ENCODE measurements at regions not wholly inside any gene's neighbourhood (a gene's known extent, or its start where the extent isn't known, plus 50 kb on each side); places are given as distances from the start of the nearest gene placed in this dataset.
"Not testable (repeated sequence)": the region's sequence is repeated elsewhere in the genome, so short reads cannot be mapped to it uniquely, and the experiment has no call there.

DNA sequence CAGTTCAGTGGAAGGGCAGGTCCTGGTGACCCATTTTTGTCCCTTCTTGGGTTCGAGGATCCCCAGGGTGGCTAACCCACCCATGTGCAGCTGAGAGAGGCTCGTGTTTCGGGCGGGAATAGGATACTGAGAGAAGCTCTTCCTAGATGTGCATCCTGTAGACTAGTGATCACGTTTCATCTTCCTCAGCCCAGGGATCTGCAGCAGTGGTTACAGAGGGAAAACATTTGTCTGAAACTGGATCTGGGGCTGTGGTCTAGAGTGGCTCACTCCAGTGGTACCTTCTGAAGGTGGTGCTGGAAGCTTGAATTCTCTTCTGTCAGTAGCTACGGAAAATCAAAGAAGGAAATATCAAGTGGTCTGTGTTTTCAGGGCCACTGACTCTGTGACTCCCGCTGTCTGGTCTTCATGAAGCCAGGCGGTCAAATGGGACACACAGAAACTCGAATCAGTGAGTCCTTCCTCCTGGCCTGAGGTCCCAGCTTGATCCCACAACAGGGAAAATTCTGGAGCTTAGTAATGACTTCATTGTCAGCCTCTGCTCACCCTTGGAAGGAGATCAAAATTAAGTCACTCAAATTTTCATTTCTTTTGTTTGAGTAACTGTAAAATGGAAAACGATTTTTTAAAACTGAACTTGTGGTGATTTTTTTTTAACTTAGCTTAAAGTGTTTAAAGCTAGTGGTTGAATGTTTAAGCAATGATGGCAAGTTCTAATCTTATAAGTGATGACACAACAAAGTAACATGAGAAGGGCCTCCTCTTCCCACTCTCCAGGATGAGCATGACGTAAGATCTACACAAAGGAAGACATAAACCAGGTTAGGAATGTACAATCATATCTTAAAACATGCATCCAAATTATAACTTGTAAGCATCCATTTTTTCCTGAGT, 469.3 kb upstream of the KLF6 start:
- no peak for DNase-seq

DNA sequence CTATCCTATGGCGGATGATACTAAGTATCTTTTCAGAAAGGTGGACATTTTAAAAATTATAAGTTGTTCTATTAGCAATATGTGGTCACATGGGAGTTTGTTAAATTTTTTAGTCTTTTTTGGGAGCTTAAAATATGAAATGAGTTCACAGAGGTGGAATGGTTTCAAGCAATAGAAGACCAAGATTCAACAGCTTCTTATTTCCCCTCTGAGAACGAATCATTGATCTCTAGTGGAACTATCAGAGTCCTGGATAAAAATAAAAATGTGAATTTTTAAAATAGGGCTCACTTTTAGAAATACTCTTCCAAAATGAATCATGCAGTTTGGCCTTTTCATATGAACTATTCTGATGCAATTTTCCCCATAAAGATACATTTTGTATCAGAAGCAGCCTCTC, 467.7 kb upstream of the KLF6 start:
- DNase-seq: no peak

DNA sequence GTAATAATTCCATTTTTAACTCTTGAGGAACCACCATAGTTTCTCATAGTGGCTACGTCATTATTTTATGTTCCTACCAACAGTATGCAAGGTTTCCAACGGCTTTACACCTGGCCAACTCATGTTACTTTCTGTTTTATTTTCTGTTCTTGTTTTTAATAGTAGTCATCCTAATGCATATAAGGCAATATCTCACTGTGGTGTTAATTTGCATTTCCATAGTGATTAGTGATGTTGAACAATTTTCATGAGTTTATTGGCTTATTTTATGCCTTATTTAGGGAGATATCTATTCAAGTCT, 465.5 kb upstream of the KLF6 start:
- DNase-seq: no peak

DNA sequence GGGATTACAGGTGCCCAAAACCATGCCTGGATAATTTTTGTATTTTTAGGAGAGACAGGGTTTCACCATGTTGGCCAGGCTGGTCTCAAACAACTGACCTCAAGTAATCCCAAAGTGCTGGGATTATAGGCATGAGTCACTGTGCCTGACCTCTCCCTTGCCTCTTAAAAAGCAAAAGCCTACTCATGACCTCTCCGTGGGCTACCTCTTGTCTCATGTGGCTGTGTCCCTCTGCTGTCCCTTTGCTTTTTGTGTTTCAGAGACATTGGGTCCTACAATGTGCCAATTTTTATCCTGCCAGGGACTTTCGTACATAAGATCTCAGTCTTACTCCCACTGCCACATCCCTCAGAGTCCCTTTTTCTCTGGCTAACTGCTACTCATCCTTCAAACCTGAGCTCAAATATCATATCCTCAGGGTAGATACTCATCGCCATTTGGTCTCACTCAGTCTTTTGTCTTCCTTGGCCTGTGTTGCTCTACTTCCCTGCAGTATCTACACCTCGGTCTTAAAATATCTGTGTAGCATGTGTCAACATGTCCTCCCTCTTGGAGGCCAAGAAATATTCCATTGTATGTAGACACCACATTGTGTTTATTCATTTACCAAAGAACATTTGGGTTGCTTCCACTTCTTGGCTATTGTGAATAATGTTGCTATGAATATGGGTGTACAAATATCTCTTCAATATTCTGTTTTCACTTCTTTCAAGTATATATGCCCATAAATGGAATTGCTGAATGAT, 465.0 kb upstream of the KLF6 start:
- DNase-seq: no peak

DNA sequence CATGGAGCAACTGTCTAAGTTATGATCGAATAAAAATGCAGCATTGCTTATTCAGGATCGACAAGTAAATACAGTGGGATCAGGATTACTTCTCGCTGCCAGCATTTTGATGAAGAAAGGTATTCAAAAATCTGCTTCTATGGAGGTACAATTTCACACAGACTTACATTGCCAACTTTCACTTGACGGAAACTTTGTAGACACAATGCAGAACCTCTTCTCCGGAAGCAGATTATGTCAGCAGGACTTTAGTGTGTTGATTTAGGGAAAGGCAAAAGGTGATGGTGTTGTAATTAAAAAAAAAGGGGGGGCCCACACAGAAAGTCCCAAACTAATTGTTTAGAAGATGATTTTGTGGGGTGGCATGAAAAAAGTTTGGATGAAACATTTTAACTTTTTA, 462.4 kb upstream of the KLF6 start:
- DNase-seq: no peak

DNA sequence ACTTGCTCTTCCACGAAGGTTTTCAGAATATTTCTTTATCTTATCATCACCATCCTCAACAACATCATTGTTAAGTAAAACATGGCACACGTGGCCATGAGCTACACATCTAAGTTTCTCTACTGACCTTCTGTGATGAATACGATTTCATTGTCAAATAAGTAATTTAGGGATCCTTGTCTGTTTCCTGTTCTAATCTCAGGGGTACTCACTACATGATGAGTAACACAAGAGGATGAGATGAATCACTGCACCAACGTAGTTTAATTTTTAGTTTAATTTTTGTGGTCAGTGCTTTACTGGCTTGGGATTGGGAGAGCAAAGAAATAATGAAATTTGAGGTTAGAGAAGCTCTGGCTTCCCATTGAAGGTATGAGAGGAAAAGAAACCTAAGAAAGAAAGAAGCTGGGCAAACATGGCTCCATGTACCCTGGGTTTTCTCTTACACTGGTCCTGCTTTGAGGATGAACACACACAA, 461.9 kb upstream of the KLF6 start:
- peak; percentile 70 for DNase-seq

DNA sequence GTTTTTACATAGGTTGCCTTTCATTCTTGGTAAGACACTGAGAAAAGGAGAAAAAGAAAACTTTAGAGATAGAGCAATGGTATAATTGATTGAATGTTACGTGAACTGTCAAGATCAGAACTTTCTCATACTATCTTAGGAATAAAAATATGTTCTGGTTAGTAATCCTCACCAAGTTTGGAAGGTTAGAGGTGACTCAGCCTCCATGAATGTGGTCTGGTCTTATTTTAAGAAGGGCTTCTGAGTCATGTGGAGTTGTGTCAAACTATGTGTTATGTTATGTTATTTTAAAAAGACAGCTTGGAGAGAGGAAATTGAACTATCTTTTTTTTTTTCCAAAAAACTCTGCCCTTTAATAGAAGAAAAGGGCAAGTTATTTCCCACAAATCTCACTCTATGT, 458.6 kb upstream of the KLF6 start:
- DNase-seq: peak; percentile 69

DNA sequence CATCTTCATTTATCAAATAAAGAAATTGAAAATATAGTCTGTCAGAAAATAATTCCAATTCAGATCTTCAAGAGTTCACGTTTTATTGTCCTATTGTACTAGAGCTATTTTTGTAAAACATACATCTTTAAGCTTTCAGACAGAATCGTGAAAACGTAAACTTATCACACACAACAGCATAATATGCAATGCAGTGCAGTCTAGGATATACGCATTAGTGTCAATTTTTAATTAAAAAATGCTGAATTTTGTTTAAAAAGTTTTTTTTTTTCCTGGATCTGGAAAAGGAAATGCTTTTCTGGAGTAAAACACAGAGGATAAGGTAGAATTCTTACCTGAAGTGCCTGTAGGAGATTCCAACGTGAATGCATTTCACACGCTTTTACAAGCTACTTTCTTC, 458.2 kb upstream of the KLF6 start:
- no peak for DNase-seq

DNA sequence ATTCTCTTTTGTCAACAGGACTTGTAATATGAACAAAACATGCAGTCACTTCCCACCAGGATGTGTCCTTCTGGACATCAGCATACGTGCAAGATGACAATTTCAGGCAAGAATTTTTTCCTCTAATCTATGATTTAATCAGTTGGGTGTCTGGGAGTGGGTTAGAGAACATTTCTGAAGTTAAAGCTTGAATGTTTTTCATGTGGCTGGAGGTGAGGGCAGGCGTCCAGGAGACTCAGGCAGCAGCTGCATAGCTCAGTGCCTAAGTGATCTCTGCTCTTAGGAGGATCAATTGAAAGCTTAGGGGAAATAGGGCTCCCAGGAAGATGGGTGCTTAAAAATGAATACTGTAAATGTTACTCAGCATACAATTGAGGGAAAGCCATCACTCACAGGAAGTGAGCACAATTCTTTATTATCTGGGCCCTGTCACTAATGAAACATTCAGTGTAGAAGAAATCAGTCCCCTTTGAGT, 457.6 kb upstream of the KLF6 start:
- no peak for DNase-seq

DNA sequence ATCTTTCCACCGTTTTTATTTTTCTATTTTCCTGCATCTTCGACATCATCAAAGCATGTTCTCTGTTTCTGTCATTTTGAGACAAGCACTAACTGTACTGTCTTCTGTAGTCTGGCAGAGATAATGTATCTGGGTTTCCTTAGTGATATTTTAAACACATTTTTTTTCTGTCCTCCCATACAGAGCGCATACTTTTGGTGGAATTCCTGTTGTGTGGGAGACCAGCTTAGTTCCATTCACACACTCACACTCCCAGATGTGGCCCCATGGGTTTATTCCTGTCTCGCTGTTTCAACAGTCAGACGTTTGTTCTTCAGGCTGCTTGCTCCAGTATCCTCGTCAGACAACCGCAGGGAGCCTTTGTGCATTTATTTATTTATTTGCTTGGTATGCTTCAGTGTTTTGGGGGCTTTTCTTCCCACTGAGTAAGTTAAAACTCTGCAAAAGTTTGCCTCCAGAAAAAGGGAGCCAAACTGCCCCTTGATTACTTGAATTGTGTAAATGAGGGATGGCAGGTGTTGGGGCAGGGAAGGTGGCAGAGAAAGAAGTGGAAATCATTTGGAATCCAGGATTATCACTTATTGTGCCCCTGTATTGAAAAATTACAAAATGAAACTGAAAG, 456.8 kb upstream of the KLF6 start:
- no peak for DNase-seq

DNA sequence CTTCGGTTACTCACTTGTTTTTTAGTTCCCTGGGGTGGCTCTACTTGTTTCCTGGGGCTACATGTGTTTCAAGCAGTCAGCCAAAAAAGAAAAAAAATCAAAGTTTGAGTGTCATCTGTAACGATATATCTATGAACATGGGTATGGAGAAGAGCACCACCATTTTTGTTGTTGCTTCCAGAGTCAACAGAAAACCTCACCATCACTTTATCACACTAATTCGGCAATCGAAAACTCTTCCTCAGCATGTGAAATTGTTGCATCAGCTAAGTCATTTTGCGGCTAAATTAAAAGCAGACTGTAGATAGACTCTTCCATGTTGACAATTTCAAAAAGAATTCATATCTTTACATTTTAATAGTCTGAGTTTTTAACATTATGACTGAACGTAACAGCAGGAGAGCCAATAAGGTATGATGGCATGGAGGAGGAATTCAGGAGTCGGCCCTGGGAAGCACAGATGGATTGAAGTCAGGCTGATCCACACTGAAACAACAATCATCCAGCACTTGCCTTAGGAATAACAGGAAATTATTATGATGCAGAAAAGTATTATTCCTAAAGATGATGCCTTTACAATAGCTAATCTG, 455.7 kb upstream of the KLF6 start:
- DNase-seq: no peak

DNA sequence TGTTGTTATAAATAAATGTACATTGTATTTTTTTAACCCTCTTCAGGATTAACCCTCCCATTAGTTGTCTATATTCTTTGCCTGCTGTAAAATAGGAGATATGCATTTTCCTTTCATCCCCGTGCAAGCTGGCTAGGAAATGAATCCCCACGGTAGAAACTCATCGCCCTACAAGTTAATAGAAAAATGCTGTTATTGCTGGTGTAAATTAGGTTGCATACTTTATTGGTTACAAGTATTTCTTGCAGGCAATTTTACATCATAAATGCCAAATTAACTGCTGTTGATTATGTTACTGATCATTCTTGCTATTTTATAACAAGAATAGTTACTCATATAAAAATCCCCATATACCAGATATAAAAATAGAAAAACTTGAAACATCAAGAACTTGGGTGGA, 454.2 kb upstream of the KLF6 start:
- no peak for DNase-seq

DNA sequence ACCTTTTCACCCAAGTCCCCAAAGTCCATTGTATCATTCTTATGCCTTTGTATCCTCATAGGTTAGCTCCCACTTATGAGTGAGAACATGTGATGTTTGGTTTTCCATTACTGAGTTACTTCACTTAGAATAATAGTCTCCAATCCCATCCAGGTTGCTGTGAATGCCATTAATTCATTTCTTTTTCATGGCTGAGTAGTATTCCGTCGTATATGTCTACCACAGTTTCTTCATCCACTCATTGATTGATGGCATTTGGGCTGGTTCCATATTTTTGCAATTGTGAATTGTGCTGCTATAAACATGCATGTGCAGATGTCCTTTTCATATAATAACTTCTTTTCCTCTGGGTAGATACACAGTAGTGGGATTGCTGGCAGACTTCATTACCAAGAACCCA, 451.9 kb upstream of the KLF6 start:
- DNase-seq: not testable (repeated sequence)

DNA sequence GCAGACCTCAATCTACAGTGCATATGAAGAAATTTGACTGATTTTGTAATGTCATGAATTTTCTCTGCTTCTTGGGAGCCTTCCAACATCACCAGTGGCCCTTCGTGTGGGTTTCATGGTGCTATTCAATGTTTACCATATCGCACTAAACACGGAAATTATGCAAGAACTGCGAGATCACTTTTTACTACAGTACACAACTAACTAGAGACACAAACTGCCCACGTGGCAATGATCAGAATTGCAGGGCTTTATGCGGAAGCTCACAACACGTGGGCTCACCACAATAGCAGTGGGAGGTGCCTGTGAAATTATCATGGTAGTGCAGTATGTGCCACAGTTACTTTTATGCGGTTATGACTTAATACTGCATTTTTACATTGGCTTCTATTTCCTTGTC, 449.7 kb upstream of the KLF6 start:
- DNase-seq: peak; percentile 44

DNA sequence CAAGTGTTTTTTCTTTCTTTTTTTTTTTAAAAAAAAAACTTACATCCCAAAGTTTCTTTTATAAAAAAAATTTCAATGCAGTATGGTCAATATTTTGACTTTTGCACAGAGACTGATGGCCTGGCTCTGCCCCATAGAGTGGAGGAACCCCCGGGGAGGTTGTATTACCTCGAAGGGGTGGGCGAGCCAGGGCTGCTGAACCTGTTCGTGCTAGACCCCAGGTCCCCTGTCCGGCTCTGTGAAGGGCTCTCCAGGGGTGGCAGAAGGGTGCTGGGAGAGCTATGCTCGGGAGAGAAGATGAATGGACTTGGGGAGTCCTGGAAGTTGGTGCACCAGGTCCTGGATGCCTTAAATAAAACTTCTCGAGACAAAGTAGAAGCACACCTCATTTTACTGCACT, 446.4 kb upstream of the KLF6 start:
- DNase-seq: no peak

DNA sequence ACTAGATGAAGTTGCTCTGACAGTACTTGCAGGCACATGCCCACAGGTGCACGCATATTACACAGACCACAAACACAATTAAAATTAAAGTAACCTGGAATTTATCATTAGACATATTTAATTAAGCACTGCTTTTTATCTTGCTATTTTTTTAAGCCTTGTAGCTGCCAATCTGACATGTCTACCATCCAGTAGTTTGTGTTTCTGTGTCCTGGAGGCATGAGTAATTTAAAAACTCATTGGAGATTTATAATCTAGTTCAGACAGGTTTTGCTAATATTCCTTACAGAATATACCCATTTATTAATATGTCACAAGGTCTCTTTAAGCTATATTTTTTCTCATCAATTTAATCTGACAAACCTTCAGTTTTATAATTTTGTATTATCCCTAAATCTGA, 445.0 kb upstream of the KLF6 start:
- DNase-seq: no peak

DNA sequence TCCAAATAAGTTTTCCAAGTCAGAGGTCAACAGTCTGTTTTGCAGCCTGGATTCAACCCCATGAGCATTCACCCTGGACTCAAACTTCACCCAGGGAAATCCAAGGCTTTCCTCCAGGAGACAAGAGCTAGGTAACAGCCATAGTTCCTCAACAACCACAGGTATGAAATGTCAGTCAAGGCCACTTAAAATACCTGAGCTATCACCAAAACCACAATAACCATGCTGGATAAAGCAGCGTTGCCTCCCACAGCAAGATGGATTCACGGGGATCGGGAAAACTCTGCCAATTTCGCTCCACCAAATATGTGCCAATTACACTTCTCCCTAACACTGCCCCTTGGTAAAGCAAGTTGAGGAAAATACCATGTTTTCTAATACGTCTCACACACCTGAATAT, 444.1 kb upstream of the KLF6 start:
- no peak for DNase-seq

DNA sequence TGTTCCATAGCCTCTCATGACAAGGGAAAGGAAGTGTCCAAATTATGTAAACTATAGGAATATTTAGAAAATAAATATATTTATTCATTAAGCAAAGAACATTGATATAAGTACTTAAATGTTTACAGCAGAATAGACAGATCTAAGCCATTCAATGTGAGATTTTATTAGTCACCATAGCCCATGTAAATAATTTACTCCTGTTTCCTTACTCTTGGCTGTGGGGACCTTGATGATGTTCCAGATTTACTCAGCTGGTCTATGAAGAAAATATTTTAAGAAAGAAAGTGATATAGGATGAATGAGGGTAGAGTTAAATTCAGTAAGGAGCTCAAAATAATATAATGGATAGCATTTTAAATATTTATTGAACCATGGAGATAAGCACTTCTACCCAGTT, 442.6 kb upstream of the KLF6 start:
- DNase-seq: no peak

DNA sequence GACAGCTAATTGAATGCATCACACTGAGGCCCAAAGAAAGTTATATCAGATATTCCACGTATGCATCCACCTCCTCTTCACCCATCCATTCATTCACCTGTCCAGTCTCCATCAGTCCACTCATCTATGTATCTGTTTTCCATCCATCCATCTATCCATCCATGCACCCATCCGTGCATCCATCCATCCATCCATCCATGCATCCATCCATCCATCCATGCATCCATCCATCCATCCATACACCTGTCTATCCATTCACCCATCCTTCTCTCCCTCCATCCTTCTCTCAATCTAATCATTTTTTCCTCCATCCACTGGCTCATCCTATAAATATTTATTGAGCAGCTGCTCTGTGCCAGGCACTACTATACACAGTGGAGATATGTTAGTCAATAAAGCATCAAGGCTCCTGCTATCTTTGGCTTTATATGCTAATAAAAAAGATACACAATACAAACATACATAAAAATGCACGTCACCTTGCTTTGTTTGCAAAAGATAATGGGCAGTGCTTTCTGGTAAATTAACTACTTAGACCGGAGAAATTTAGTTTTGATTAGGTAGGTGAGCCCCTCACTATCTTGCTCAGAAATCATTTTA, 442.0 kb upstream of the KLF6 start:
- DNase-seq: no peak

DNA sequence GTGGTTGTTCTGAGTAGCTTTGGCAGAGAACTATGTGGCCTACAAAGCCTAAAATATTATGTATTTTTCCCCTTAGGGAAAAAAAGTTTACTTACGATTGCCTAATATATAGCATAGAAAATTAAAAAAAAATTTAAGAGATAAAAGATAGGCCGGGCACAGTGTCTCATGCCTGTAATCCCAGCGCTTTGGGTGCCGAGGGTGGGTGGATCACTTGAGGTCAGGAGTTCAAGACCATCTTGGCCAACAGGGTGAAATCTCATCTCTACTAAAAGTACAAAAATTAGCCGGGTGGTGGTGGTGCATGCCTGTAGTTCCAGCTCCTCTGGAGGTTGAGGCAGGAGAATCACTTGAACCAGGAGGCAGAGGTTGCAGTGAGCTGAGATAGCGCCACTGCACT, 439.2 kb upstream of the KLF6 start:
- no peak for DNase-seq

DNA sequence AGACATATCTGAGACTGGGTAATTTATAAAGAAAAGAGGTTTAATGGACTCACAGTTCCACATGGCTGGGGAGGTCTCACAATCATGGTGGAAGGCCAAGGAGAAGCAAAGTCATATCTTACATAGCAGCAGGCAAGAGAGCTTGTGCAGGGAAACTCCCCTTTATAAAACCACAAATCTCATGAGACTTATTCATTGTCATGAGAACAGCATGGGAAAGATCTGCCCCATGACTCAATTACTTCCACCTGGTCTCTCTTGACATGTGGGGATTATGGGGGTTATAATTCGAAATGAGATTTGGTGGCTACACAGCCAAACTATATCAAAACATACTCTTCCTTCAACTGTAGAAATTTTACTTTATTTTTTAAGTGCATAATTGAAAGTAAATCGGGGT, 436.3 kb upstream of the KLF6 start:
- not testable (repeated sequence) for DNase-seq

DNA sequence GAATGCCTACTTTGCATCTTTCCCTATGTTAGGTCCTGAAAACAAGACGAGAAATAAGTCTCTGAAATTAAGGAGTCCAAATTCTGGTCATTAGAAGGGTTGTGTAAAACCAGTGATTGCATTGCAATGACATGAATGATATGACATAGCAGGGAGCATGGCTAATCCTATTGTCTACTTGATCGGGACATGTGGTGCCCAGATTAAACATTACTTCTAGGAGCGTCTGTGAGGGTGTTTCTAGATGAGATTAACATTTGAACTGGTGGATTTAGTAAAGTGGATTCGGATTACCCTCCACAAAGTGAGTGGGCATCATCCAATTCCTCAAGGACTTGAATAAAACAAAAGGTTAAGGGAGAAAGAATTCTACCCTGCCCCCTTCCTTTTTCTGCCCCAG, 434.9 kb upstream of the KLF6 start:
- DNase-seq: no peak

DNA sequence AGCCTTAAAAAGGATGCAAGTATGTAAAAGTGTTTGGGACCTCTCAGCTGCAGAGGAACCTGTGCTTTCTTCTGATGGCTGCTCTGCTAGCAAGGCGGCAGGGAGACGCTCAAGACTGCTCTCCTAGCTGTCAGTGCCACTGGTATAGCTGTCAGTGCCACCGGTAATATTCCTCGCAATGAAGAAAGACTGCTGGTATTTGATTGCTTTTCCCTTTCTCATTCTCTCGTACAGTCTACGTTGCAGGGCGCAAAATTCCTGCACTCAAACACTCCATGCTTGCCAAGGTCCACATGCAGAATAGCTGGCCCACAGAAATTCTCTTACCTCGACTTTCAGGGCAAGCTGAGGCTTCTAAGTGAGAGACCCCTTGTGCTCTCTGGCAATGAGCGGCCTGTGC, 432.6 kb upstream of the KLF6 start:
- no peak for DNase-seq
